Endothelial cell of umbilical vein (primary cell): ENCODE measurements at regions not wholly inside any gene's neighbourhood (a gene's known extent, or its start where the extent isn't known, plus 50 kb on each side); places are given as distances from the start of the nearest gene placed in this dataset.

Experiments
- BruUV-seq: library from RNA; stranded (reverse); fragments of 400-500 nt; replicated peaks from 2 replicates; lab custom pipeline; 2021; lab: Mats Ljungman, UMichigan
- CTCF ChIA-PET: fragments of 300-600, 350-600 bp; sonication (Branson Sonifier 250); formaldehyde crosslinking; loops from one replicate; lab custom pipeline; 2021; ENCODE audit warnings: antibody characterized with exemption, inconsistent platforms; lab: Charles Lee
- POLR2A ChIA-PET: fragments of 300-600, 350-600 bp; sonication (Branson Sonifier 250); formaldehyde crosslinking; loops from one replicate; lab custom pipeline; 2021; ENCODE audit warnings: antibody characterized with exemption, inconsistent platforms; lab: Charles Lee
- DNase-seq: peaks from one replicate; pipeline ENCODE4 v3.0.0-alpha.2; 2011; ENCODE audit warnings: low read depth, low spot score
- FAIRE-seq: peaks from 2 replicates; lab custom pipeline; 2011; peaks lifted over from hg19 to GRCh38; lab: Jason Lieb, UNC
- H2AFZ ChIP-seq: 2 replicates; pipeline ENCODE4 v1.6.0; 2012; ENCODE audit warnings: low read depth, low read length, control low read depth, inconsistent platforms
- H3K27ac ChIP-seq: 2 replicates; pipeline ENCODE4 v1.5.1; 2011; ENCODE audit warnings: low read depth, mild to moderate bottlenecking, control low read depth, low read length, moderate library complexity; ENCODE audit not compliant: insufficient read depth
- H3K27me3 ChIP-seq, 2 experiments: 2 replicates each; pipeline versions ENCODE4 v1.6.0 to v1.6.1; 2011; ENCODE audit warnings: low read length in 2 of 2, mixed read lengths in 1 of 2; ENCODE audit not compliant: control insufficient read depth in 2 of 2, insufficient read depth in 2 of 2
- H3K36me3 ChIP-seq, 2 experiments: 2 replicates in 1 of 2; 3 replicates in 1 of 2; pipeline ENCODE4 v1.5.1; 2011; ENCODE audit warnings: low read length in 2 of 2, mild to moderate bottlenecking in 1 of 2, moderate library complexity in 1 of 2; ENCODE audit not compliant: control insufficient read depth in 2 of 2, insufficient read depth in 2 of 2; ENCODE audit errors: extremely low read depth in 1 of 2
- H3K4me1 ChIP-seq: 3 replicates; pipeline ENCODE4 v1.5.1; 2011; ENCODE audit warnings: mild to moderate bottlenecking, low read length; ENCODE audit not compliant: control insufficient read depth, insufficient read depth; ENCODE audit errors: extremely low read depth
- H3K4me2 ChIP-seq: 2 replicates; pipeline ENCODE4 v1.6.1; 2011; ENCODE audit warnings: low read length, control low read depth, mixed read lengths; ENCODE audit not compliant: insufficient read depth
- H3K4me3 ChIP-seq, 3 experiments: fragments of 200-600 bp in 1 of 3; sonication (generic), shearing (Covaris generic) in 1 of 3; replicated peaks in 1 of 3; 2 replicates each; pipeline ENCODE4 v1.5.1; 2011 to 2016; ENCODE audit warnings: control low read depth in 3 of 3, low read length in 3 of 3, mild to moderate bottlenecking in 2 of 3, inconsistent platforms in 1 of 3, low read depth in 1 of 3, moderate library complexity in 1 of 3; ENCODE audit not compliant: insufficient read depth in 1 of 3
- H3K79me2 ChIP-seq: 2 replicates; pipeline ENCODE4 v1.6.0; 2012; ENCODE audit warnings: low read length, inconsistent platforms; ENCODE audit not compliant: control insufficient read depth, insufficient read depth
- H3K9ac ChIP-seq: replicated peaks from 2 replicates; pipeline ENCODE3; 2011; ENCODE audit warnings: low read length, control low read depth; ENCODE audit not compliant: insufficient read depth; ENCODE audit errors: extremely low read depth
- H3K9me1 ChIP-seq: replicated peaks from 3 replicates; pipeline ENCODE4 v1.6.0; 2011; ENCODE audit warnings: mild to moderate bottlenecking, low read length; ENCODE audit not compliant: control insufficient read depth, insufficient read depth; ENCODE audit errors: extremely low read depth
- H3K9me3 ChIP-seq: replicated peaks from 2 replicates; pipeline ENCODE4 v1.5.1; 2012; ENCODE audit warnings: low read length, inconsistent platforms; ENCODE audit not compliant: control insufficient read depth, insufficient read depth
- H4K20me1 ChIP-seq: replicated peaks from 2 replicates; pipeline ENCODE3; 2011; ENCODE audit warnings: mild to moderate bottlenecking, low read length; ENCODE audit not compliant: control insufficient read depth, insufficient read depth; ENCODE audit errors: extremely low read depth
- EZH2 ChIP-seq: IDR thresholded peaks from 2 replicates; pipeline ENCODE4 v1.6.1; 2012; ENCODE audit warnings: borderline replicate concordance, low read depth, mild to moderate bottlenecking, moderate library complexity, low read length, inconsistent platforms; ENCODE audit not compliant: severe bottlenecking
- FOS ChIP-seq: IDR thresholded peaks from 2 replicates; pipeline ENCODE4 v1.6.1; 2011; ENCODE audit warnings: mild to moderate bottlenecking, low read length, moderate library complexity, borderline replicate concordance; ENCODE audit not compliant: insufficient read depth
- GATA2 ChIP-seq: IDR thresholded peaks from 2 replicates; pipeline ENCODE4 v1.7.0; 2011; ENCODE audit warnings: low read depth, mild to moderate bottlenecking, moderate library complexity, mixed read lengths, low read length; ENCODE audit not compliant: insufficient read length, insufficient read depth
- JUN ChIP-seq: IDR thresholded peaks from 2 replicates; pipeline ENCODE4 v1.6.1; 2011; ENCODE audit warnings: borderline replicate concordance, low read depth; ENCODE audit not compliant: insufficient read length, insufficient read depth
- MYC ChIP-seq: IDR thresholded peaks from one replicate; pipeline ENCODE4 v1.6.1; 2011; ENCODE audit warnings: mild to moderate bottlenecking, low read depth, low read length
- POLR2A ChIP-seq: IDR thresholded peaks from 2 replicates; pipeline ENCODE4 v1.6.1; 2012; ENCODE audit warnings: low read depth, mild to moderate bottlenecking, control low read depth, low read length
- POLR2AphosphoS5 ChIP-seq: IDR thresholded peaks from 2 replicates; pipeline ENCODE4 v1.6.1; 2012; ENCODE audit warnings: low read depth, mild to moderate bottlenecking, control low read depth, low read length, moderate library complexity; ENCODE audit not compliant: insufficient read depth
- dilution Hi-C: fragments of 300-500 bp; cut with MboI; formaldehyde crosslinking; loops from one replicate; pipeline ENCODE4 v1.15.0; 2019; ENCODE audit warnings: low sequenced_read_pairs; ENCODE audit not compliant: extremely low pct_ligation_motif_present
- intact Hi-C: fragments of 100-400 bp; cut with micrococcal nuclease; formaldehyde crosslinking; loops from one replicate; pipeline ENCODE4 v1.10.0; 2022
- TF ChIP-seq, protein P1 (sequence below): IDR thresholded peaks from 2 replicates; pipeline ENCODE4 v1.6.1; 2011; ENCODE audit not compliant: insufficient read depth, insufficient read length
- TF ChIP-seq, protein P2 (sequence below), 2 donors: IDR thresholded peaks; 1 replicate in 1 of 2; 2 replicates in 1 of 2; pipeline ENCODE4 v1.5.1; 2011; ENCODE audit warnings: low read length in 2 of 2, mild to moderate bottlenecking in 2 of 2, moderate library complexity in 2 of 2, control low read depth in 1 of 2, inconsistent platforms in 1 of 2, low read depth in 1 of 2; ENCODE audit not compliant: insufficient read depth in 1 of 2; ENCODE audit errors: extremely low read depth in 1 of 2

DNA sequence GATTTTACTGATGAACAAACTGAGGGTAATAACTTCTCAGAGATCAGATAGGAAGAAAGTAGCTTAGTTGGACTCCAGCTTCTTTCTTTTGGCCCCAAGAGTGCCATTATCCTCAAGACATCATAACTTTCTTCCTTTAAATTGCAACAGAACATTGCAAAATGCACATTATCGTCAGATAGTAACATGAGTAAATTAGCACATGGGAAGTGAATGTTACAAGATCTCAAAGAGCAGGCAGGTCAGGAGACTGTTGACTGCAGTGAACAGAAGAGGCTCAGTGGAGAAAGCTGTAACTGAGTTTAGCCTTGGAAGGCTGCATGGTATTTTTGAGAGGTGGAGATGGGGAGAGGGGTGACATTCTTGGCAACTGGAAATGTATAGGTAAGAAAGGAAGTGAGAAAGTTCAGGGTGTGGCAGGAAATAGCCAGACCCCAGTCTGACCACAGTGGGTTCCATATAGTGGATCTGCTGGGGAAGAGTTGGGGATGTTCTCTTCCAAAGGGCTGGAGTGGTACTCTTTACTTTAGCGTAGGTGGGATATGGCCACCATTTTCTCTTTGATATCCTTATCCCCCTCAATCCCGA lies 307.7 kb downstream of the RPLP1 start:
- Histone ChIP-seq H3K79me2 (no peaks in the 10 kb centered on the region), H4K20me1 (no peaks in the 10 kb centered on the region), H3K4me3 (no peak overlapping the region), H3K9me3 (no peaks in the 10 kb centered on the region), H3K36me3 (no peaks in the 10 kb centered on the region), H3K27ac (peak overlapping the region; percentile 67), H3K4me1 (peaks cover 36% of the 10 kb centered on the region), H2AFZ (peak overlapping the region; percentile 29), H3K9me1 (no peaks in the 10 kb centered on the region), H3K9ac (peak overlapping the region; percentile 29), H3K4me2 (peak overlapping the region; percentile 57), H3K27me3 (no peaks in the 10 kb centered on the region)
- DNase-seq (no peak), FAIRE-seq (peak; percentile 4)
- ChIA-PET POLR2A (no interaction called here), CTCF (interaction anchor here (0.7 to 1.3 kb wide), 3 partner anchors 11 to 510 kb away, joined by 3 to 4 read pairs (median 3); no protein-coding TSS in a partner anchor)
- no TSS peak for BruUV-seq
- TF ChIP-seq GATA2, result no peak
- TF ChIP-seq JUN, result no peak
- TF ChIP-seq EZH2, result no peak
- no peak for TF ChIP-seq POLR2A
- intact Hi-C loops (loop anchor here (2.0 to 5.0 kb wide), 4 partner anchors 30 to 338 kb away; no protein-coding TSS in a partner anchor), dilution Hi-C loops (no loop called here)

DNA sequence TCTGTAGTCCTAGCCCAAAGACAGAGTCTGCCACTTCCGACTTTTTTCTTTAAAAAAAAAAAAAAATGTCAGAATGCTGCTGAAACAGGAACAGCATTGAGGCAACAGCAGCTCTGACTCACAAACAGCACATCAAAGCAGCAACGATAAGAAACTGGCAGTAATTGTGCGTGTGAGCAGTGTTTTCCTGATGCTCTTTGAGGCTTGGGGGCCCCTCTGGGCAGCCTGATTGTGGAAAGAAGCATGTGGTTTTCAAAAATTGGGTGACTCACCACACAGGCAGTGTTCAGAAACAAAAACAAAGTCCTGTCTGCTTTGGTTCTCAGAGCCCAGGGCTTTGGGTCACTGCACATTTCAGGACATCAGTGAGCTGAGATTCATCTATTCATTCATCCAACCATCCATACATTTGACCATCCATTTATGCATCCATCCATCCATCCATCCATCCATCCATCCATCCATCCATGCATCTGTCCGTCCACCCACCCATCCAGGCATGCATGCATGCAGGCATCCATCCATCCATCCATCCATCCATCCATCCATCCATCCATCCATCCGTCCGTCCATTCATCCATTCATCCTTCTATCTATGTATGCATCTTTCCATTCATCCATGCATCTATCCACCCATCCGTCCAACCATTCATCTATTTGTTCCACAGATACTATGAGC lies 308.4 kb downstream of the RPLP1 start:
- Histone ChIP-seq H3K4me2 (peak overlapping the region; percentile 57), H3K36me3 (no peaks in the 10 kb centered on the region), H3K4me1 (peaks cover 36% of the 10 kb centered on the region), H3K9me3 (no peaks in the 10 kb centered on the region), H2AFZ (no peak overlapping the region), H3K27ac (peak overlapping the region; percentile 67), H3K9me1 (no peaks in the 10 kb centered on the region), H3K27me3 (no peaks in the 10 kb centered on the region), H3K9ac (no peak overlapping the region), H3K79me2 (no peaks in the 10 kb centered on the region), H3K4me3 (no peak overlapping the region), H4K20me1 (no peaks in the 10 kb centered on the region)
- ChIA-PET POLR2A (no interaction called here), CTCF (interaction anchor here (0.9 to 1.3 kb wide), 2 partner anchors 11 to 283 kb away, joined by 3 to 4 read pairs; no protein-coding TSS in a partner anchor)
- TF ChIP-seq JUN (peak; percentile 94), GATA2 (peak; percentile 98), POLR2AphosphoS5 (peak; percentile 92), POLR2A (peak; percentile 39), EZH2 (no peak), FOS (peak; percentile 100), MYC (no peak)
- TF ChIP-seq, protein P1, sequence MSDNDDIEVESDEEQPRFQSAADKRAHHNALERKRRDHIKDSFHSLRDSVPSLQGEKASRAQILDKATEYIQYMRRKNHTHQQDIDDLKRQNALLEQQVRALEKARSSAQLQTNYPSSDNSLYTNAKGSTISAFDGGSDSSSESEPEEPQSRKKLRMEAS, result peak; percentile 51
- TF ChIP-seq, protein P2, sequence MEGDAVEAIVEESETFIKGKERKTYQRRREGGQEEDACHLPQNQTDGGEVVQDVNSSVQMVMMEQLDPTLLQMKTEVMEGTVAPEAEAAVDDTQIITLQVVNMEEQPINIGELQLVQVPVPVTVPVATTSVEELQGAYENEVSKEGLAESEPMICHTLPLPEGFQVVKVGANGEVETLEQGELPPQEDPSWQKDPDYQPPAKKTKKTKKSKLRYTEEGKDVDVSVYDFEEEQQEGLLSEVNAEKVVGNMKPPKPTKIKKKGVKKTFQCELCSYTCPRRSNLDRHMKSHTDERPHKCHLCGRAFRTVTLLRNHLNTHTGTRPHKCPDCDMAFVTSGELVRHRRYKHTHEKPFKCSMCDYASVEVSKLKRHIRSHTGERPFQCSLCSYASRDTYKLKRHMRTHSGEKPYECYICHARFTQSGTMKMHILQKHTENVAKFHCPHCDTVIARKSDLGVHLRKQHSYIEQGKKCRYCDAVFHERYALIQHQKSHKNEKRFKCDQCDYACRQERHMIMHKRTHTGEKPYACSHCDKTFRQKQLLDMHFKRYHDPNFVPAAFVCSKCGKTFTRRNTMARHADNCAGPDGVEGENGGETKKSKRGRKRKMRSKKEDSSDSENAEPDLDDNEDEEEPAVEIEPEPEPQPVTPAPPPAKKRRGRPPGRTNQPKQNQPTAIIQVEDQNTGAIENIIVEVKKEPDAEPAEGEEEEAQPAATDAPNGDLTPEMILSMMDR (IDR thresholded peaks at IDR 0.05; ENCODE audit: extremely low read depth in 1 of 2, insufficient read depth in 1 of 2, low read depth in 1 of 2, low read length in 2 of 2), result no peak
- peak; percentile 99 for FAIRE-seq
- dilution Hi-C loops, result no loop called here
- intact Hi-C loops, result loop anchor here (2.0 to 5.0 kb wide), 4 partner anchors 30 to 338 kb away; no protein-coding TSS in a partner anchor
- peak; percentile 97 for DNase-seq
- no TSS peak for BruUV-seq
